ENCODE measurements at regions not wholly inside any gene's neighbourhood (a gene's known extent, or its start where the extent isn't known, plus 50 kb on each side); places are given as distances from the start of the nearest gene placed in this dataset.

- peak in 2 of 51 donors; percentile 19 to 22 for DNase-seq
These were observed 224.7 kb downstream of the KLF13 start for GRCh38 chr15:31551323-31551722.

DNA sequence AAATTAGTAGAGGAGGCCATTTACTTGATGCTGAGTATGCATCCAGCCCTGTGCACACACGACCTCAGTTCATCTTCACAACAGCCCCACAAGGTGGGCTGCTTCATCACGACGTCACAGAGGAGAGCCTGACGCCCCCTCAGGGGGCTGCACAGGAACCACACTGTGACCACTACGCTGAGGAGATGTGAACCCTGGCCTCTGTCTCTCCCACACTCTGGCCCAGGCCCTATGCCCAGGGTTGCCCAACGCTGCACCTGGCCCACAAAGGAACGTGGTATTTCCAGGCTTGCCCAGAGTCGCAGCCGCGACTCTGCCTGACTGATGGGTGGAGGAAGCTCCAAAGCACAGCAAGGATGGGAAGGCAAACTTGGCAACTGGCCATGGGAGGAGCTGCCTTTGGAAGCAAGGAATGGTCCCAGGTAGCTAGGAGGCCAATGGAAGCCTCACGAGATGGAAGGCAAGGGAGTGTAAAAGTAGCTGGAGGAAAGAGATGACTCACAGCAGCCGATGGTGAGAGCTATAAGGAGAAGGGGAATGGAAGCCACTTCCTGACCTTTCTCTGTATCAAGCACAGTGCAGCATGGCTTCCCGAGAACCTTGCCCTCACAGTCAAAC lies 226.0 kb downstream of the KLF13 start:
- no peak for DNase-seq

DNA sequence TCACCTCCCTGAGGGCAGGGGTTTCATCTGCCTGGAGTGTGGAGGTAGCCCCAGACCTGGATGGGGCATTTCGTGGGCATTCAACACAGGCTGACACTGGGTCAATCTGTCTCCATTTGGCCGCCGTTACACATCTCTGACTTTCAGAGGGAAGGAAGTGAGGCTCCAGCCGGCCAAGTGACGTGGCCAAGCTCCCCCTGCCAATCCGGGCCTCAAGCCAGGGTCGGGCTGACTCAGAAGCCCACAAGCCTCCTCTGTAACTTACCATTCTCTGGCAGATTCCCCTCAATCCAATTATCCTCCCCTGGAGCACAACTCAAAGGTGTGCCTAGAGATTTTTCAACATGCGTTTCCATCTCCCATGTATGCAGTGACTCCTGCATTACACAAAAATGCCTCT lies 227.6 kb downstream of the KLF13 start:
- DNase-seq: peak in 27 of 51 donors; percentile 10 to 70 (median 28)

DNA sequence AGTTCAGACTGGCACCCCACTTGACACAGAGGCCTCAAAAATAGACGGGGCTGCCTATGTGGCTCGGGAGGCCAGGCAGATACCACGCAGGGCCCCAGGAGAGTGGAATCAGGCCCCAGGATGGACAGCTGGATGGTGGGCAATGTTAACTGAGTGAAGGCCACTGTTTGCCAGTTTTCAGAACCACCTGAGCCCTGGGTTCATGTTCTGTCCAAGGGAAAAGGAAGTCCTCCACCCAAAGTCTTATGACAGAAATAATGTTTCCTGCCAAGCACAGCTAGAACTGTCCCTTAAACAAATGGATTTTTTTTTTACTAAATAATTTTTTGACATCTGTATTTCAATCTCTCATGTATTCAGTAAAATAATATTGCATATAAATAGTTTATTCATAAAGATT lies 228.4 kb downstream of the KLF13 start:
- no peak for DNase-seq

- DNase-seq: no peak
These were observed 230.0 kb downstream of the KLF13 start for GRCh38 chr15:31556494-31557150.

GRCh38 chr15:31557899-31558298 lies 231.3 kb downstream of the KLF13 start:
- no peak for DNase-seq

DNA sequence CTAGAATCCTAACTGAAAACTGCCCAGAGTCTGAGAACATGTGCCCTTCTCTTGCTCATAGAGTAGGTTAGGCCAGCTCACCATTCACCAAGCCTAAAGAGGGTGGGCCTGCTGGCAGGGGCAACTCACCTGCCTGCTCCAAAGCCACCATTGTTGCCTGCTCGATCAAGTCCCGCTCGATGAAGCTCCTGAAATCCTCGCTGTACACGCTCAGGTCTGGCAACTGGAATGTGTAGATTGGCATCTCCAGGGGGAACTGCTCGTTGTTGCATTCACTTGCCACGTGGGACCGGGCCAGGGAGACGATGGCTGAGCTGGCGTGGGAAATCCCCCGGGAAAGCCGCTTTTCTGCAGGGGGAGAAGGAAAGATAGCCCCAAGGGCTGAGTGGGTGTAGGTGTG lies 232.2 kb downstream of the KLF13 start:
- DNase-seq: no peak

DNA sequence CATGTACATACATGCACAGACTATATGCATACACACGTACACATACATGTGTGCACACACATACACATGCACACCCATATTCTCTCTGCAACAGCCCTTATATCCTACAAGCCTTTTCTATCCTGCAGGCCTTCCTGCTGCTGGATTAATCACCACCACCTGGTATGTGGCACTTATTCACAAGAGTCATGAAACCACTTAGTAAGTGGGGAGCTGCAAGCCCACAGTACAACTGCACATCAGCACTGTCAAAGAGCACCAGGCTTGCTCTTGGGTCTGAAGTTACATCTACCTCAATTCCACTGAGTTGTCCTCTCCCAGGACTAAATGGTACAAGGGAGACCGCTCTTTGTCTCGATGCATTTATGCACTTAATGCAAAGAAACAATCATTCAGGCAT lies 233.2 kb downstream of the KLF13 start:
- peak in 1 of 51 donors; percentile 7 for DNase-seq

GRCh38 chr15:31560643-31561042 lies 234.0 kb downstream of the KLF13 start:
- DNase-seq: no peak

DNA sequence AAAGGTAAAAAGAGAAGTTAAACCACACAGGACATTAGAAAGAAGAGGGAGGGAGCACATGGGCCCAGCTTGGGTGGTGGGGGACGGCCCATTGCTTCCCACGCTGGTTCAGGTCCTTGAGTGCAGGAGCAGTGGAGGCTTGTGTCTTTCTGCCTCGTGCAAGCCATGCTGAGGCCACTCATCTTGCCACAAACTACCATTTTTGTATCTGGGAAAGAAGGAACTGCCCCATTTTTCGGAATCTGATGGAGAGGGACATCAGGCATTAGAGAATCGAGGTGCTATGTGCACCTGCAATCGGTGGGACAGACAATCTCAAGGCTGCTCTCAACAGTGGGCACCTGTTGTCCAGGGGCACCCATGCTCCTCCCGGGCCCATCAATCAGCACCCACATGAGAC lies 234.5 kb downstream of the KLF13 start:
- no peak for DNase-seq

GRCh38 chr15:31563001-31563400 lies 236.4 kb downstream of the KLF13 start:
- no peak for DNase-seq

- DNase-seq: no peak
These were observed 236.8 kb downstream of the KLF13 start for GRCh38 chr15:31563421-31563820.

- DNase-seq: no peak
These were observed 241.2 kb downstream of the KLF13 start for GRCh38 chr15:31567861-31568260.

DNA sequence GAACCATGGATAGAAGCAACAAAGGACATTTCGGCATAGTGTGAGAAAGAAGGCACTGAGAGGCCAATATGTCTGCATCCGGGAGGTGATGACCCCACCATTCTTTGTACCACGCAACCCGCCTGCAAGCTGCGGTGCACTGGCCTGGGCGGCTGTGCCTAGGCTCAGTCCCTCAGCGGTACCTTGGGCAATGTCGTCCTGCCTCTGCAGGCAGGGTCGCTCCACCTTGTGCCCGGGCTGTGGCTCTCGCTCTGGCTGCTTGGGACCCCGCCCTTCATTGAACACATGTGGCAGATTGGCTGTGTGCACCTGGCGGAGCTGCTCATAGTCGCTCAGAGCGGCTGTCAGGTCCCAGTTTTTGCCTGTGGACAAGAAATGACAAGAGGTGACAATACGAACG lies 243.2 kb downstream of the KLF13 start:
- DNase-seq: no peak

DNA sequence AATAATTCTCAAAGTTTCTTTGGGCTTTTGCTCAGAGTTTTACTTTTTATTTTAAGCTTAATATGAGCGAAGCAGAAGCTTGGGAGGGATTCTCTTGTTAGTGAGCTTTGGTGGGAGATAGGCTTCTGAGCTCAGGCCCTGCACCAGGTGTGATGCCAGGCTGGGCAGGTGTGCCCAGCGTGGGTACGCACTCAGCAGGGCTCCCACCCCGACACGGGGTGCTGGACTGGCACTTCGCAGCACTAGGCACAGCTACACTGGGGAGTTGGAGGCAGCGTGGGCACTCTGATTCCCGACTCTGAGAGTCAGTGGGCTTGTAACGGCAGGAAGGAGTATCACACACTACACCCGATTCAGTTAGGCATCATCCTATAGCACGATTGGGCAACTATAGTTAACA lies 244.0 kb downstream of the KLF13 start:
- no peak for DNase-seq

GRCh38 chr15:31571676-31572075 lies 245.0 kb downstream of the KLF13 start:
- no peak for DNase-seq

DNA sequence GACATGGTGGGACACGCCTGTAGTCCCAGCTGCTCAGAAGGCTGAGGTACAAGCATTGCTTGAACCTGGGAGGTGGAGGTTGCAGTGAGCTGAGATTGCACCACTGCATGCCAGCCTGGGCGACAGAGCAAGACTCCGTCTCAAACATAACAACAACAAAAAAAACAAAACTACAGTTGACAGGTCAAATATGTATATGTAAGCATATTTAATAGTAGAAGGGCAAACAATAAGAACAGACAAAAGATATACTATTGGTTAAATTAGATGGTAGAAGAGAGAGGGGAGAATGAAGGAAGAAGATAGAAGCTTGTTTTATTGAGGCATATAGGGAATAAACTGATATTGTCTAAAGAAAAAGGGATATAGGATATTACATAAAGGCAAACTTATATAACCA lies 247.1 kb downstream of the KLF13 start:
- DNase-seq: no peak

GRCh38 chr15:31574766-31575165 lies 248.1 kb downstream of the KLF13 start:
- DNase-seq: peak in 5 of 51 donors; percentile 8 to 41 (median 14)

DNA sequence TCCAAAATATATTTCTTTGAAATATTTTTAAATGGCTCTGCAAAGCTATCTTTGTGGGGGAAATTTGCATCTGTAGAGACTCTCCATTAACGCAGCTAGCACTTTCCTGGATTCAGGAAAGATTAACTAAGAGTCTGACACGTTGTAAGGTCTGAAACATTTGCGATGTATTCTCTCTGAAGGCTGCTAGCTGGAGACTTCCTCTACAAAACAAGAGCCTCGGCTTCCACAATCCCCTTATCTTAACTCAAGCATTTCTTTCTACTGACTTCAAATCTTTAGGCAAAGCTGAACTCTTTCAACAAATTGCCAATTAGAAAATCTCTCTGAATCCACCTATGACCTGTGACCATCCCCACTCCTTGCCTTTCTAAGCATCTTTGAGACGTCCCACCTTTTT lies 250.5 kb downstream of the KLF13 start:
- no peak for DNase-seq

GRCh38 chr15:31579282-31579681 lies 252.6 kb downstream of the KLF13 start:
- DNase-seq: no peak

- DNase-seq: no peak
These were observed 253.3 kb downstream of the KLF13 start for GRCh38 chr15:31579976-31580375.

- no peak for DNase-seq
These were observed 257.6 kb downstream of the KLF13 start for GRCh38 chr15:31584195-31584594.

DNA sequence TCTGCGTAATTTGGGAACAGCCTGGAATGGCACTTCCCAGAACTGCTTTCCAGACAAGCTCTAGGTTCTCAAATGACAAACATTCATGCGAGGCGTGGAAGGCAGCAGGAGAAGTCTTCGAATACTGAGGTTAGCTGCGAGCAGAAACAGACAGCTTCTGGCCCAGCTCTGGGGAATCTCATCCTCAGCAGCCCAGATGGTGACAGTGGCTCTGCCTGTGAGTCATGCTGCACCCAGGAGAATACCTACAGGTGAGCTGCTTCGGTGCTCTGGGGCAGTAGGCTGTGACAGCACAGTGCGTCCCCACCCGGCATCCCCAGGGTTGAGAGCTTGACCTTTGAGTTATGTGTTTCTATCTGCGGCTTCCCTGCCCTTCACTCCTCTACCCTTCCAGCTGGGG lies 258.6 kb downstream of the KLF13 start:
- DNase-seq: no peak

GRCh38 chr15:31586841-31587240 lies 260.2 kb downstream of the KLF13 start:
- DNase-seq: no peak

Measured in hypothalamus (tissue), 51 donors.